HL-60/S4 (cell line): ENCODE measurements at regions not wholly inside any gene's neighbourhood (a gene's known extent, or its start where the extent isn't known, plus 50 kb on each side); places are given as distances from the start of the nearest gene placed in this dataset.

Source experiments
- in situ Hi-C: fragments of 300-500 bp; cut with MboI; formaldehyde crosslinking; loops from 2 replicates; pipeline ENCODE4 v1.14.3; 2022; ENCODE audit warnings: low sequenced_read_pairs

DNA sequence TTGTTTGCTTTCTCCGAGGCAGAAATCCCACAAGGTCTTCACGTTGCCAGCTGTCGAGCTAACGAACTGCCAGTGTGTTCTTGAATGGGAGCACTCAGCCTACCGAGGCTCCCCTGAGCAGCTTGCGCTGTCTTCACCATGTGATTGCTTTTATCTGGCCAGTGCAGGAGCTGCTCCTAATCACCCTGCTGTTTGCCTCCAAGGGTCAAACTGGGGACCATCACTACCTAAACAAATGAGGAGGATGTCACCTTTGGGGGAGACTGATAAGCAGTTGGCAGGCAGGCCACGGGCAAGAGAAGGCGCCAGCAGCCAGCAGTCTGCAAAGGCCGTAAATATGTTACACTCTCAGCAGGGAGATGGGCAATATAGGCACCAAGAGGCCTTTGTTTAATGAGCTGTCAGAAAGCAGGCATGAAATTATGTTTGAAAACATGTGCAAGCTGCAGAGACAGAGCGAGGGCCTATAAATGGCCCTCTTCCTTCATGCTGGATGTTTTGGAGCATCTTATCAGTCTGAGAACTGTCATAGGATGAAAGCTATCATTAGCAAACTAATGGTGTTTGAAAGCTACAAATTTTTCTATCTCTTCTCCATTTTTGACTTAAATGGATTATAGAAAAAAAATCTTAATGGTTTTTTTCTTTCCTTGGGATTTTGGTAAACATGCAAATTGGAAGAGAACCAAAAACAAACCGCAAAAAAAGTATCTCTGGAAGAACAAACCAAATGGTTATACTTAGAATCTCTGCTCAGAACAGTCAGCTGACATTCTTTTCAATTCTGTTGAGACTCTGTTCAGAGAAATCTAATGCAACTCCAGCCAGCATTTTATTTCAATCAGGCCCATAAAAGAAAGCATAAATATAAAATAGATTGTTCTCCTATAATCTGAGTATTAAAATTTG is 267.3 kb upstream of the NPVF start:
- in situ Hi-C loops = no loop called here

DNA sequence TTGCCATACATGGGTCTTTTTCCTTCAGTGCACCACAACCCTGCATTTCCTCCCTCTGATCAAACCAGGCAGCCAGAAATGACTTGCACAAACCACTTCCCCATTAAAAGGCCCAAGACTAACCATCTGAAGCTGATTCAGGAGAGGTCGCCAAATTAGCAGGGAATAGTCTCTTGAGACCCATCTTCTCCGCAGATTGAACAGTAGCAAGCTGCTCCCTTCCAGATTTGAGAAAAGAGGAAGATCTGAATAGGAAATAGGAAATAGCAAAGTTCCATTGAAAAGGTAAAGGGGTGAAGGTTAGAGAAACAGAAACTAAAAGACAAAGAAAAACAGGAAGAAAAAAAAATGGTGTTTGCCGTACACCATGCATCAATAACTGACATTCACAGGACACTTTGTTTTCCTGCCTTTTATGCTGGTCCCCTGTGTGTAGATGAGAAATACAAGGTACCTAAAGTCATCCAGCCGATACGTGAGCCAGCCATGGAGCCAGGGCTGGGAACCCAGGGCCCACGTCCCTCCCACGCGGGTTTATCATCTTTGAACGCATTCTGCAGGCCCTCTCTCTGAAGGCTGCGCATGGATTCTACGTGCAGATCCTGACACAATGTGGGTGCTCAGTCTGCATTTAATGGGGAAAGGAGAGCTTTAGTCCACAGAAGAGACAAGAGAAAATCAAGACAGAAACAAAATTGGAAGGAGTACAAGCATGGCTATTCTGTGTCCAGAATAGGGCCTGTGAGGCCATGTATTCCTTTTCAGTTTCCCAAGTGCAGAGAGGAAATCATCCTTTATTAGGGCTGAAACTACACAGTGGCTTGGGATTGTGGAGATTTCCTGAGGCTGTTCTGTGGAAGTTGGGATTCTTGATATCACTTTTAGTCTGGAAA is 268.4 kb upstream of the NPVF start:
- in situ Hi-C loops = no loop called here

DNA sequence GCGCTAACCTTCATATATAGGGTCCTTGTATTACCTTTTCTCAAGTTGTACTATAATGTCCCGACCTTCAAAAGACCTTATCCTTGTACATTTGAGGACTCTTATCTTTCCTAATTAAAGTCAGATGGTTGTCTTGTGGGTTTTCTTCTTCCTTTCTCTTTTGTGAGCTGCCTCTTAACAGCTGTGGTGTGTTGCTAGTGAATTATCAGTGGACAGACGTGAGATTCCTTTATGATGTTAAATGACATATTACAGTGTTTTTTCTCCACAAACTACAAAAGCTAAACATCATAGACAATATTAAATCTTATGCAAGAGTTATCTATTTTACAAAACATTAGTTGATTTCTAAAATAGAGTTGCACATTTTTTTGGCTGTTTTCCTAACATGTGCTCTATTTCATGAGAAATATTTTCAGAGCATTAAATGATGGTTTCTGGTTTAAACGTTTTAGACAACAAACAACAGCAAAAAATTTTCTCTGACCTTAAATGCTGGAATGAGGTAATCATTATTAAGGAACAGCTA is 272.2 kb upstream of the NPVF start:
- in situ Hi-C loops = no loop called here

DNA sequence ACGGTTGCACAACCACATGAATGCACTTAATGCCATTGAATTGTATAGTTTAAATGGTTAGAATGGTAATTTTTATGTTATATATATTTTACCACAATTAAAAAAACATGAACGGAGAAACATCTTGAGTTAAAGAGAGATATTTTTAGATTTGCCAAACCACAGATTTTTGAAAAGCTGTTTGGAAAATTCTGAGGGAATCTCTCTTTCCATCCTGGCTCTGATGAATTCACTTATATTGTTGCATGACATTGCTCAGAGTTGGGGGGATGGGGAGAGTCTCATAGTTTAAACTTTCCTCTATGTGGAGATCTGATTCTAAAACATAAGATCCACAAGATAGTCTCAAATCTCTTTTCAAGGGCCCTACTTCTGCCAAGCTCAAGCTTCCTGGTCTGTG is 275.0 kb upstream of the NPVF start:
- in situ Hi-C loops = no loop called here

DNA sequence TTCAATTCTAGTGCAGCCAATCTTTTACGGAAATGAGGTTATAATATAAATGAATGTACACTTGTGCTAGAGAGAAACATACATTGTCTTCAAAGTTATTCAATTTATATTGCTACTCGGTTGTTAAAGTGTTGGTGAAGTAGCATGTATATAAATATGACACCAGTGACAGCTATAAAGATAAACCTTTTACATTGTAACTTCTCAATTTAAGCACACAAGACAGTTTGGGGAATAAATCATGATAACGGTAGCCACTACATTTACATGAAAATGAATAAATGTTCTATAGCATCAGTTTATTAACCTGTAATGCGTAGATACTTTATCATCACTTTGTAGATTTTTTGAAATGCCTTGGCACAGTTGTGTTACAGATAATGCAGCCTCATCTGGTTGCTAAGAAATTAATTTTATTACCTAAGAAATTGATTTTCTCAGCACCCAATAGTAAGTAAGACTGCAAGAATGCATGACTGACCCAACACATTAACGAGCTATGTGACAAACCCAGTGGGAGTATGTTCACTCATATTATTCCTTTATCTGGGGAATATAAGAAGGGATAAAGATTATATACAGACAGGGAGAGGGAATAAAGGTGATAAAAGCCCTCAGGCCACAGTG is 283.9 kb upstream of the NPVF start:
- in situ Hi-C loops = no loop called here

DNA sequence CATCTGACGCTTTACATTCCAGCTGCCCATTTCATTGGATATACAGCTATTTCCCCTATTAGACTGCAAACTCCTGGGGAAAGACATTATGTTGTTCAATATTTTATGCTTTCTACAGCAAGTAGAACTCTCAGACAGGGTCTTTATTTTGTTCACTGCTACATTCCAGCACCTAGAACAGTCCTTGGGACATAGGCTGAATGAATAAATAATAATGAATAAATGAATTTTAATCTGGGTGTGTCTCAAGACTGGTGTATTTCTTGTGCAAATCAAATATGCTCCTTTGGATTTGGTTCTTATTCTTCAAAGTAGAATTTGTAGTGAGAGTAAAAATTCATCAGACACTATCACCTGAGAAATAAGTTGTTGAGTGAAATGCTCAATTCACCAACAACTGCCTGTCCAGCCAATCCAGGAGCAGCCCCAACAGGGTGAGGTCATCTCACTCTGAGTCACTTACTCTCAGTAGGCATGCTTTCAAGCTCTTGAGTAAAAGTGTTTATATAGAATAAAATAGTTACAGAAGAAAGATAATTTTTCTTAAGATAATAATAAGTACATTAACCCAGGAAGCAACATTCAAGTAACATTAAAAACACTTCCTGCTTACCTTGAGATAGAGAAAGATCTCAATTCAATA is 287.5 kb upstream of the NPVF start:
- in situ Hi-C loops = no loop called here

DNA sequence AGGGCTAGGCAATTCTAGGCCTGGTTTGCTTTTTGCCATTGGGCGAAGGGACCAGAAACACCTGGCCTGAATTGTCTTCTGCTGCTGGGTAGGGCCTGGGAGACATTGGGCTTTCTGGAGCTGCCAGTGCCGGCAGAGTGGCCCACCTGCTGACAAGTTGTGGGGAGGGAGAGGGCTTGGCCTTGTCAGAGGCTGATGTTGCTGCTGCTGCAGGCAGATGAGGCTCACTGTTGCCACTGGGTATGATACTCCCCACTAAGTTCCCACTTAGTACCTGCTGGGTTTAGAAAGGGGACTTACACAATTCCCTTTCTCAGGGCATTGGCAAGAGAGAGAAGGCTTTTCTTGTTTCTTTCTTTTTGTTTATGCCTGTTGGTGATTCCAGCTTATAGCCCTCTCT is 289.6 kb upstream of the NPVF start:
- in situ Hi-C loops = no loop called here

DNA sequence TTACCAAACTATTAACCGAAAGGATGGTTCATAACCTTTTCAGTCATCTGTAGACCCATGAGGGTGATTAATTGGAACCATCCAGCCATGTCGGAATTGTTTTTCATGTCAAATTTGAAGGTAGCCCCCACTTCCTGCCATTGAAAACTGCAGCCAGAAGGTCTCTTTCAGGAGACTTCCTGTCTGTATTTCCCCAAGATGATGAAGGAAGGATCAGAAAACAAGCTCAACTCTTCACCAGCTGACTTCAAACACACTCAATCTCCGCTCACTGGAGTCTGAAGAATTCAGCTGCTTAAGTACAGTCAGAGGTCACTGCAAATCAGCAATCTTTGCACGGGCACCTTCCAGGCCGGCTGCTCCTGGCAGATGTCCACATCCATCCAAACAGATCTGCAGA is 291.7 kb upstream of the NPVF start:
- in situ Hi-C loops = no loop called here

DNA sequence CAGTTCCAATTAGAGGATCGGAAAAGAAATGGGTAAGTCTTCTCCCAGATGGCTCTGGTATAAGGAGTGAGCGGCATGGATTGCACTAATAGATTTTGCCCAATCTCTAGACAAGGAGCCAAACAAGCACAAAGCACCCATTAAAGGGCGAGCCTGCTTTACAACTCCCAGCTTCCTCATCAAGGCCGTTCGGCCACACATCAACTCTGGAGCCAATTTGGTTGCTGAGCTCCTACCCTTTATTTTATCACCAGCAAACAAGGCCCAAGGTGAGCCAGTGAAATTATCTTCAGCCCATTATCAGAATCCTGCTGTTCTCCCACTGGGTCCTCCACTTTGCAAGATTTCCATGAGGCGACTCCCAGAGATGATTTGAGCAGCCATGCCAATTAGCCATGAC is 292.2 kb upstream of the NPVF start:
- in situ Hi-C loops = no loop called here

DNA sequence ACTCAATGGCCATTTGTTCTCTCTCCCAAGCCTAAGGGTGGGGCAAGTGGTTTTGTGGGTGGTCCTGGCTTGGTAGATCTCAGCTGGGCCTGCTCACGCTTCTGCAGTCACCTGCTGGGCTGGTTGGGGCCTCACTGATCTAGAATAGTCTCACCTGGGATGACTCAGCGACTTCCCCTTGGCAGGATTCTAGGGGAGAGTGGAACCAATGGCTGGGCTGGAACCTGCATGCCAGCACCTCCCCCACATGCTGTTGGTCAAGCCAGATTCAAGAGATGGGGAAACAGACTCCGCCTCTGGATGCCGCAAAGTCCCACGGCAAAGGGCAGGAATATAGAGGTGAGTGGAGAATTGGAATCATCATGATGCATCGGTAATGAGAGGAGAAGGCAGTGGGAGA is 292.9 kb upstream of the NPVF start:
- in situ Hi-C loops = no loop called here

DNA sequence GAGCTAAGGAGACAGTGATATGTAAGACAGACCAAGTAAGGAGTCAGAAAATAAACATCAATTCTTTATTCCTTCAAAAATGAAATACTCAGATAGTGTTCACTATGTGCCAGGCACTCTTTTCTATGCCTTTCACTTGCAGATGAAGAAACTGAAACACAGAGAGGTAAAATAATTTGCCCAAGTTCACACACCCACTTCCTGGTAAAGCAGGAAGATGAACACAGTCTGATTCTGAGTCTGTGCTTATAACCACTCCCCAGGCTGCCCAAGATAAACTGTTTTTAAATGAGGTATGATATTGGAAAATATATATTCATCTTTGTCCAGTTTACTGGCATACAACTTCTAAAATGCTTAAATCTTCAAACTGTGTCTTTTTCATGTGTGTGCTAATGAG is 294.4 kb upstream of the NPVF start:
- in situ Hi-C loops = no loop called here

DNA sequence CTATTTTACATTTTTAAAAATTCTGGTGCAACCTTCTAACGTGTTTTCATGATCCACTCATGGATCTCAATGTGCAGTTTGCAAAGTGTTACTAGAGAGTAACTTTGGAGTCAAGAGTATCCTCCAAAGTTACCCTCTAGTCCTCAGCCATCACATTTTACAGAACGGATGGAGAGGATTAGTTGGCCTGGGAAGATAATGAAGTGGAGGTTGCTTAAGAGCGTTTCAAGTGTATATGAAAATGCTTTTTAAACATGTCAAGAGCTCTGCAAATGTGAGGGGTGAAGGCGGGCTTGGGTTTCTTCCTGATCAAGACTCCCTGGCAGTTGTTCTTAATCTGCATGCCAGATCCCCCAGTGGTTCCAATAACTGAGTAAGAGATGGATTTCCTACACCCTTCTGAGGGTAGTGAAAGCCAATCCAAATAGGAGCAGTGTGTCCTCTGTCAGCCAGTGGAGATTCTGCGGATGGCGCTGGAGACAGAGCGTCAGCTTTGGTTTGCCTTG is 299.4 kb upstream of the NPVF start:
- in situ Hi-C loops = no loop called here

DNA sequence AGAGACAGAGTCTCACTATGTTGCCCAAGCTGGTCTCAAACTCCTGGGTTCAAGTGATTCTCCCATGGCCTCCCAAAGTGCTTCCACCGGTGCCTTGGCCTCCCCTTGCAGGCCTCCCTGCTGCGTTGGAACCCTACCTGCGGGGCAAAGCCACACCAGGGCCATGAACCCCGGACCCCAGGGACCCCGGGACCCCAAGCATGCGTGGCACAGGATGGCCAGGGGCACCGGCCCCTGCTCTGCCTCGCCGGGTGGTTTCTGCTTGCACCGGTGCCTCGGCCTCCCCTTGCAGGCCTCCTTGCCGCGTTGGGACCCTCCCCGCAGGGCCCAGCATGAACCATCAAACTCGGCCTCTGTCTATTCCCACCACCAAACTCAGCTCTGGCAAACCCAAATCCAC is 301.0 kb upstream of the NPVF start:
- in situ Hi-C loops = no loop called here

DNA sequence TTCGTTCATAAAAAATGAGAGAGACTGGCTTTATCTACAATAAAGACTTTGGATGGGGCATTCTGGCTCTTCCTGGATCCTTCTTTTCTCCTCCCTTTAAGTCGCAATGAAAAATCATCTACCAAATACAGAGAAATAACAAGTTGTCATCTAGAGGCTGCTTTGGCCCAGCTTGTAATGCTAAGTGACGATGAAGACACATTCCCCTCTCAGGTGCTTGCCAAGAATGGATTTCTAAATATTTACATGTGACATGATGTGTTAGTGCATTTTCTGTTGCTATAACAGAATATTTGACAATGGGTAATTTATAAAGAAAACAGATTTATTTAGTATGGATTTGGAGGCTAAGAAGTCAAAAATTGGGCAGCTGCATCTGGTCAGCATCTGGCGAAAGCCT is 308.6 kb upstream of the NPVF start:
- in situ Hi-C loops = no loop called here

DNA sequence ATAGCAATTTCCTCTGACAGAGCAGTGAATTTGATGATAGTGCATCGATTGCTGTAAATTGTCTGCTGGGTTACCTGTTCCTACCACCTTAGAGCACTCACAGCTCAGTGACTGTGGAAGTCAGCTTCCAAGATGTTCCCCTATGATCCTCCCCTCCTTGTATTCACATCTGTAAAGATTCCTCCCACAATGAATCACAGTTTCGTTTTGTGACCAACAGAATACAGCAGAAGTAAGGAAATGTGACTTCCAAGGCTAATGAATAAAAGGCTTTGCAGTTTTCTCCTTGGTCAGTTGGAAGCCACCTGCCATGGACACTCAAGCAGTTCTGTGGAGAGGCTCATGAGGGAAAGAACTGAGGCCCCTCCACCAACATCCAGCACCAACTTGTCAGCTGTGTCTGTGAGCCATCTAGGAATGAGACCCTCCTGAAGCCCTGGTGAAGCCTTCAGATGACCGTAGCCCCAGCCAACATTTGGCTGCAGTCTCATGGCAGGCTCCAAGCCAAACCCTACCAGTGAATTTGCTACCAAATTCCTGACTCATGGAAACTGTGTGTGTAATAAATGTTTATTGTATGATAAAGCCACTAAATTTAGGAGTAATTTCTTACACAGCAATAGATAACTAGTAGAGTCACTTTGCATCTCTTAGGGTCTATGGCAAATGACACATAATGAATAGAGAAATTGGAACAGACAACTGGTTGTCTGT is 309.5 kb upstream of the NPVF start:
- in situ Hi-C loops = no loop called here

DNA sequence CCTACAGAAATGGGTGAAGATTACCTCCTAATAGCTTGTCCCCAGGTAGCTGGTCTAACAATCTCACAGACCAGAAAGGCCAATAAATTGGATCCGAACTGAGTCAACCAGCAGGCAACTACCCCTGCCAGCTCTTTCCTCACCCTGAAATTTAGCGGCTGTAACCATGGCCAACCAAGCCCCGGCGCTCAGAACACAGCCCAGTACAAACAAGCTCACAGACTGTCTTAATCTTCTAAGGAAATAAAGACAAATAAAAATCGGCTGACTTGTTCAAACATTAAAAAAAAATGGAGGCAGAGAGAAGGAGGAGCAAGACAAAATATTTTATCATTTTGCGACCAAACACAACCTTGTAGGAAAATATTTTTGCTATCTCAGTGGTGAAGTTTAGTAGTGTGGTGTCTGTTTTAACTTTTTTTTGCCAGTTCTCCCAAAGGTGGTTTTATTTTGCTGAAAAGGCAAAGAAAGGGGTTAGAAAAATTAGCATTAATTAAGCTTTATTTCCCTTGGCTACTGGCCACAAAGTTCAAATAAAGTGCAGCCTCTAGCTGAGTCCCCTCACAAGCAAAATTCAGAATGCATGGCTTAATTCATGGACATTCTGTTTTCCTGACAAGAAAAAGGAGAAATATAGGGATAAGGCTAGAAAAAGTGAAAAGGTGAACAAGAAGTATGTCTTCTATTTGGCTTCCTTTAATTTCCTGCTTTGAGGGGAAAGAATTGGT is 313.0 kb upstream of the NPVF start:
- in situ Hi-C loops = no loop called here

DNA sequence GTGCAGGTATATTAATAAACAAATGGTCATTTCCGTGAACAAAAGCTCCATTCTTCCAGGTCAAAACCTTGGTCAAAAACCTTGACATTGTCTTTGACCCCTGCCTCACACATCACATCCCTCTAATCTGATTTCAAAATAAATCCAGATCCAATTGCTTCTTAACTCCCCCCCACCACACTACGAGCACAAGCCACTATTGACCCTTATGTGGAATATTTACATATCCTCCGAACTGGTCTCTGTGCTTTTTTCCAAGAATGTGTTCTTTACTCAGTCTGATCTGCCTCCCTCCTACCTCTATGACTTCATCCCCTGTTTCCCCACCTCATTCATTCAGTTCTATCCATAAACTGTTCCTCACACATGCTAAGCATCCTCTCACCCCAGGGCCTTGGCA is 313.6 kb upstream of the NPVF start:
- in situ Hi-C loops = no loop called here

DNA sequence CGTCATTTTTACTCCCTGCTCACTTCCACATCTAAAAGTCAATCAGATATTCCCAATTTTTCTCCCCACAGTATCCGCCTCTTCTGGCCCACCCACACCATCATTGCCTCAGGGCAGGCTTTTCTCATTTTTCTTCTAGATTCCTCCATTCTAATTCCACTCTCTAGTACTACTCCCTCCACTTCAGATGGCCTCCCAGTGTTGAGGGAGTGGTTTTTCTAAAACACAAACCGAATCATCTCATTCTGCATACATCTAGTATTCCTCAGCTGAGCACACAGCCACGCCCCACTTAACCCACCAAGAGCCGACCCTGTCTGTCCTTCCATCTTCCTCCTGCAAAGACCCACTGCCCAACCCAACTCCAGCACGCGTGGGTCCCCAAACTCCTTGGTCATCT is 314.9 kb upstream of the NPVF start:
- in situ Hi-C loops = no loop called here

DNA sequence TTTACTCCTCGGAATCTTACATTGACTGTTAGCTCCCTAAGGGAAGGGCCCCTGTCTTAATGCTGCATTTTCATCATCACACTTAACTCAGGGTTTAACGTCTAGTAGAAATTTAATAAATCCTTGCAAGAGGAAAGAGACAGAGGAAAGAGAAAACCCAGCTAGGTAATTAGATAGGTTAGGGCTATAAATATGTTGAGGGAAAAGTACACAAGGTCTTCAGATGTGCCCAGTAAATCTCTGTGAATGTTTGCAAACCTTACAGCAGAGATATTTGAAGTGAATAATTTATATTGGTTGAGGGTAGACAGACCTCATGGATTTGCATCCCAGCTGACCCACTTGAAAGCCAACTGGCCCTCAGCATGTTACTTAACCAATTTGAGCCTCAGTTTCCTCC is 315.5 kb upstream of the NPVF start:
- in situ Hi-C loops = no loop called here
